Stimulated activated CD4-positive, alpha-beta T cell treated with anti-CD3 and anti-CD28 coated beads, Interleukin-4, amount 100 ng/mL, for 24 hours (primary cell): ENCODE measurements at regions not wholly inside any gene's neighbourhood (a gene's known extent, or its start where the extent isn't known, plus 50 kb on each side); places are given as distances from the start of the nearest gene placed in this dataset.

ENCODE experiments used
- DNase-seq: peaks from one replicate; pipeline ENCODE4 v3.0.0-alpha.2; 2020

GRCh38 chr16:79543219-79543618 is 57.3 kb downstream of the MAF start:
- no peak for DNase-seq

- no peak for DNase-seq
Measured at GRCh38 chr16:79542237-79542774, 58.2 kb downstream of the MAF start.

- no peak for DNase-seq
Measured at GRCh38 chr16:79540825-79541595, 59.5 kb downstream of the MAF start.

GRCh38 chr16:79537584-79537983 is 63.0 kb downstream of the MAF start:
- no peak for DNase-seq

GRCh38 chr16:79536958-79537357 is 63.6 kb downstream of the MAF start:
- no peak for DNase-seq

- no peak for DNase-seq
Measured at GRCh38 chr16:79535130-79535529, 65.4 kb downstream of the MAF start.

GRCh38 chr16:79534143-79534542 is 66.4 kb downstream of the MAF start:
- no peak for DNase-seq

GRCh38 chr16:79533292-79533691 is 67.2 kb downstream of the MAF start:
- no peak for DNase-seq

GRCh38 chr16:79532785-79533184 is 67.8 kb downstream of the MAF start:
- DNase-seq = no peak

GRCh38 chr16:79532273-79532672 is 68.3 kb downstream of the MAF start:
- DNase-seq = no peak

GRCh38 chr16:79528338-79528737 is 72.2 kb downstream of the MAF start:
- DNase-seq = no peak

GRCh38 chr16:79523971-79524370 is 76.6 kb downstream of the MAF start:
- no peak for DNase-seq

GRCh38 chr16:79519448-79519847 is 81.1 kb downstream of the MAF start:
- DNase-seq = no peak

GRCh38 chr16:79517156-79517555 is 83.4 kb downstream of the MAF start:
- no peak for DNase-seq

GRCh38 chr16:79510879-79511278 is 89.7 kb downstream of the MAF start:
- no peak for DNase-seq

- no peak for DNase-seq
Measured at GRCh38 chr16:79509906-79510305, 90.6 kb downstream of the MAF start.

- DNase-seq = no peak
Measured at GRCh38 chr16:79509211-79509631, 91.3 kb downstream of the MAF start.

GRCh38 chr16:79508294-79508693 is 92.2 kb downstream of the MAF start:
- no peak for DNase-seq

GRCh38 chr16:79505344-79505743 is 95.2 kb downstream of the MAF start:
- no peak for DNase-seq

GRCh38 chr16:79503511-79503910 is 97.0 kb downstream of the MAF start:
- no peak for DNase-seq

GRCh38 chr16:79501446-79501845 is 99.1 kb downstream of the MAF start:
- no peak for DNase-seq

- DNase-seq = no peak
Measured at GRCh38 chr16:79500866-79501265, 99.7 kb downstream of the MAF start.

- no peak for DNase-seq
Measured at GRCh38 chr16:79500286-79500685, 100.3 kb downstream of the MAF start.

- no peak for DNase-seq
Measured at GRCh38 chr16:79498928-79499327, 101.6 kb downstream of the MAF start.
